Astrocyte (in vitro differentiated cells and primary cell): ENCODE measurements at regions not wholly inside any gene's neighbourhood (a gene's known extent, or its start where the extent isn't known, plus 50 kb on each side); places are given as distances from the start of the nearest gene placed in this dataset.

Experiments used
- DNase-seq: peaks from one replicate; pipeline ENCODE4 v3.0.0-alpha.2; 2010; ENCODE audit warnings: low read depth
- FAIRE-seq: peaks from 2 replicates; lab custom pipeline; 2011; peaks lifted over from hg19 to GRCh38; lab: Jason Lieb, UNC
- H2AFZ ChIP-seq: 2 replicates; pipeline ENCODE4 v1.6.0; 2012; ENCODE audit warnings: low read depth, low read length, inconsistent platforms
- H3K27ac ChIP-seq: 2 replicates; pipeline ENCODE4 v1.5.1; 2011; ENCODE audit warnings: low read depth, low read length, inconsistent platforms
- H3K27me3 ChIP-seq: 2 replicates; pipeline ENCODE4 v1.6.0; 2011; ENCODE audit warnings: low read length, inconsistent platforms; ENCODE audit not compliant: insufficient read depth
- H3K36me3 ChIP-seq: 2 replicates; pipeline ENCODE4 v1.5.1; 2011; ENCODE audit warnings: low read length, inconsistent platforms; ENCODE audit not compliant: insufficient read depth
- H3K4me1 ChIP-seq: 2 replicates; pipeline ENCODE4 v1.5.1; 2011; ENCODE audit warnings: low read length, inconsistent platforms; ENCODE audit not compliant: insufficient read depth
- H3K4me2 ChIP-seq: 2 replicates; pipeline ENCODE4 v1.6.0; 2012; ENCODE audit warnings: low read length, inconsistent platforms
- H3K4me3 ChIP-seq: 2 replicates; pipeline ENCODE4 v1.5.1; 2011; ENCODE audit warnings: low read depth, mild to moderate bottlenecking, low read length, inconsistent platforms; ENCODE audit not compliant: insufficient read depth
- H3K79me2 ChIP-seq: 2 replicates; pipeline ENCODE4 v1.6.0; 2012; ENCODE audit warnings: mild to moderate bottlenecking, low read length, inconsistent platforms; ENCODE audit not compliant: insufficient read depth
- H3K9ac ChIP-seq: 2 replicates; pipeline ENCODE4 v1.6.0; 2012; ENCODE audit warnings: mild to moderate bottlenecking, low read length, inconsistent platforms
- H3K9me3 ChIP-seq: 2 replicates; pipeline ENCODE4 v1.5.1; 2012; ENCODE audit warnings: low read depth, mild to moderate bottlenecking, low read length, inconsistent platforms; ENCODE audit not compliant: insufficient read depth
- H4K20me1 ChIP-seq: 2 replicates; pipeline ENCODE4 v1.6.0; 2012; ENCODE audit warnings: low read length, inconsistent platforms; ENCODE audit not compliant: insufficient read depth
- H3K27ac Mint-ChIP-seq: one replicate; pipeline ENCODE4 v1.8.0; 2021; ENCODE audit warnings: mild to moderate bottlenecking, mixed read lengths; ENCODE audit not compliant: unreplicated experiment
- H3K27me3 Mint-ChIP-seq: one replicate; pipeline ENCODE4 v1.8.0; 2021; ENCODE audit warnings: low read depth, mixed read lengths; ENCODE audit not compliant: unreplicated experiment
- H3K36me3 Mint-ChIP-seq: one replicate; pipeline ENCODE4 v1.8.0; 2021; ENCODE audit warnings: low read depth, mixed read lengths; ENCODE audit not compliant: unreplicated experiment
- H3K4me1 Mint-ChIP-seq: one replicate; pipeline ENCODE4 v1.8.0; 2021; ENCODE audit warnings: low read depth, mixed read lengths; ENCODE audit not compliant: unreplicated experiment
- H3K4me3 Mint-ChIP-seq: one replicate; pipeline ENCODE4 v1.8.0; 2021; ENCODE audit warnings: mild to moderate bottlenecking, moderate library complexity, mixed read lengths; ENCODE audit not compliant: unreplicated experiment
- H3K9me3 Mint-ChIP-seq: one replicate; pipeline ENCODE4 v1.8.0; 2021; ENCODE audit warnings: mild to moderate bottlenecking, mixed read lengths; ENCODE audit not compliant: unreplicated experiment
- EZH2 ChIP-seq: IDR thresholded peaks from 2 replicates; pipeline ENCODE4 v1.6.1; 2012; ENCODE audit warnings: mild to moderate bottlenecking, low read length, inconsistent platforms; ENCODE audit not compliant: insufficient read depth
- TF ChIP-seq, protein P1 (sequence below): IDR thresholded peaks from 2 replicates; pipeline ENCODE4 v1.5.1; 2011; ENCODE audit warnings: low read depth, mild to moderate bottlenecking, inconsistent platforms, low read length, moderate library complexity; ENCODE audit not compliant: insufficient read depth

DNA sequence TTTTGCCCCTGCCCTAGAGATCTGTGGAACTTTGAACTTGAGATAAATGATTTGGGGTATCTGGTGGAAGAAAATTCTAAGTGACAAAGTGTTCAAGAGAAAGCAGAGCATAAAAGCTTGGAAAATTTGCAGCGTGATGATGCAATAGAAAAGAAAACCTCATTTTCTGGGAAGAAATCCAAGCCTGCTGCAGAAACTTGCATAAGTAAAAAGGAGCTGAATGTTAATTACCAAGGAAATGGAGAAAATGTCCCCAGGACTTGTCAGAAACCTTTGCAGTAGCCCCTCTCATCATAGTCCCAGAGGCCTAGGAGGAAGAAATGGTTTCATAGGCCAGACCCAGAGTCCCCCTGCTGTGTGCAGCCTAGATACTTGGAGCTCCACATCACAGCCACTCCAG, 686.9 kb downstream of the FAM181B start:
- TF ChIP-seq EZH2, result no peak
- TF ChIP-seq, protein P1, sequence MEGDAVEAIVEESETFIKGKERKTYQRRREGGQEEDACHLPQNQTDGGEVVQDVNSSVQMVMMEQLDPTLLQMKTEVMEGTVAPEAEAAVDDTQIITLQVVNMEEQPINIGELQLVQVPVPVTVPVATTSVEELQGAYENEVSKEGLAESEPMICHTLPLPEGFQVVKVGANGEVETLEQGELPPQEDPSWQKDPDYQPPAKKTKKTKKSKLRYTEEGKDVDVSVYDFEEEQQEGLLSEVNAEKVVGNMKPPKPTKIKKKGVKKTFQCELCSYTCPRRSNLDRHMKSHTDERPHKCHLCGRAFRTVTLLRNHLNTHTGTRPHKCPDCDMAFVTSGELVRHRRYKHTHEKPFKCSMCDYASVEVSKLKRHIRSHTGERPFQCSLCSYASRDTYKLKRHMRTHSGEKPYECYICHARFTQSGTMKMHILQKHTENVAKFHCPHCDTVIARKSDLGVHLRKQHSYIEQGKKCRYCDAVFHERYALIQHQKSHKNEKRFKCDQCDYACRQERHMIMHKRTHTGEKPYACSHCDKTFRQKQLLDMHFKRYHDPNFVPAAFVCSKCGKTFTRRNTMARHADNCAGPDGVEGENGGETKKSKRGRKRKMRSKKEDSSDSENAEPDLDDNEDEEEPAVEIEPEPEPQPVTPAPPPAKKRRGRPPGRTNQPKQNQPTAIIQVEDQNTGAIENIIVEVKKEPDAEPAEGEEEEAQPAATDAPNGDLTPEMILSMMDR, result no peak
- Histone ChIP-seq H3K9ac (no peak overlapping the region), H3K79me2 (no peaks in the 10 kb centered on the region), H2AFZ (no peak overlapping the region), H3K4me3 (no peak overlapping the region), H3K4me1 (no peaks in the 10 kb centered on the region), H3K36me3 (no peaks in the 10 kb centered on the region), H3K4me2 (no peak overlapping the region), H4K20me1 (no peaks in the 10 kb centered on the region), H3K27ac (no peak overlapping the region), H3K9me3 (no peaks in the 10 kb centered on the region), H3K27me3 (no peaks in the 10 kb centered on the region)
- H3K36me3 Mint-ChIP-seq, result no peaks in the 10 kb centered on the region
- no peak overlapping the region for H3K27ac Mint-ChIP-seq
- H3K9me3 Mint-ChIP-seq, result no peaks in the 10 kb centered on the region
- DNase-seq, result peak; percentile 46
- no peaks in the 10 kb centered on the region for H3K27me3 Mint-ChIP-seq
- H3K4me1 Mint-ChIP-seq, result no peaks in the 10 kb centered on the region
- no peak overlapping the region for H3K4me3 Mint-ChIP-seq
- FAIRE-seq, result no peak

DNA sequence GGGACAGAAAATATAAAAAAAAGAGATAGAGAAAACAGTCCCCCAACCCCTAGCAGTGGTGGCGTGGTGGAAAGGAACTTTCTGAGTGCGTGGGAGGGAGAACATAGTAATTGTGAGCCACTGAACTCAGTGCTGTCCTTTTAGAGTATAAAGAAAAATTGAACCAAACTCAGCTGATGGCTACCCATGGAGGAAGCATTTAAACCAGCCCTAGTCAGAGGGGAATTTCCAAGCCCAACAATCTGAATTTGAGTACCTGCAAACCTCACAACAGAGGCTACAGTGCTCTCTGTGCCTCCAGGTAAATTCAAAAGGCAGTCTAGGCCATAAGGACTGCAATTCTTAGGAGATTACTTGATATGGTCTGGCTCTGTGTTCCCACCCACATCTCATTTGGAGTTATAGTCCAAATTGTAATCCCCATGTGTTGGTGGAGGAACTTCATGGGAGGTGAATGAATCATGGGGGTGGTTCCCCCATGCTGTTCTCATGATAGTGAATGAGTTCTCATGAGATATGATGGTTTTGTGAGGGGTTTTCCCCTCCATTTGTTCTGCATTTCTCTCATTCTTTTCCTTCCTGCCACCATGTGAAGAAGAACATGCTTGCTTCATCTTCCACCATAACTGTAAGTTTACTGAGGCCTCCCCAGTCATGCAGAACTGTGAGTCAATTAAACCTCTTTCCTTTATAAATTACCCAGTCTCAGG, 687.8 kb downstream of the FAM181B start:
- H2AFZ ChIP-seq, result no peak overlapping the region
- no peak overlapping the region for H3K4me3 ChIP-seq
- no peak overlapping the region for H3K4me2 ChIP-seq
- no peaks in the 10 kb centered on the region for H3K9me3 ChIP-seq
- no peak for DNase-seq
- Mint-ChIP-seq H3K27ac (no peak overlapping the region), H3K9me3 (no peaks in the 10 kb centered on the region), H3K4me1 (no peaks in the 10 kb centered on the region), H3K4me3 (no peak overlapping the region), H3K36me3 (no peaks in the 10 kb centered on the region), H3K27me3 (no peaks in the 10 kb centered on the region)
- H4K20me1 ChIP-seq, result no peaks in the 10 kb centered on the region
- H3K4me1 ChIP-seq, result no peaks in the 10 kb centered on the region
- no peak for FAIRE-seq
- H3K36me3 ChIP-seq, result no peaks in the 10 kb centered on the region
- H3K79me2 ChIP-seq, result no peaks in the 10 kb centered on the region
- TF ChIP-seq EZH2, result no peak
- TF ChIP-seq, protein P1, result no peak
- no peak overlapping the region for H3K9ac ChIP-seq
- no peak overlapping the region for H3K27ac ChIP-seq
- no peaks in the 10 kb centered on the region for H3K27me3 ChIP-seq

DNA sequence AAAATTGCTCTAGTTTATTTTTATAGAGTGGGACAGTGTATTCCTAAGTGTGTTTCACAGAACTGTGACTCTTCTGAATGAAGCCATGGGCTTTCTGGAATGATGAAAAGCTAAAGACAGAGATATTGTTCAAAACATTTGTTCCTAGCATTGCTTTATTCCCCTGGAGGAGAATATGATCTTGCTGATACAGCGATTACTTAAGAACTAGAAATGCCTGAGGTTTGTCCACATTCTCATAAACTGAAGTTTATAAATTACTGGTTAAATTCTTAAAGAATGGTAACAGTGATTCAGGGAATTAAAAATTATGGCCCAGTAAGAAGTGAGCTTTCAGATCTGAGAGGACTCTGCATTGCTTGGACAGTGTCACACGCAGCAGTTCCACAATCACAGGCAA, 690.3 kb downstream of the FAM181B start:
- Histone ChIP-seq H3K4me2 (no peak overlapping the region), H3K36me3 (no peaks in the 10 kb centered on the region), H3K9ac (no peak overlapping the region), H3K79me2 (no peaks in the 10 kb centered on the region), H3K4me3 (no peak overlapping the region), H3K27me3 (no peaks in the 10 kb centered on the region), H2AFZ (no peak overlapping the region), H3K4me1 (no peaks in the 10 kb centered on the region), H3K9me3 (no peaks in the 10 kb centered on the region), H3K27ac (no peak overlapping the region), H4K20me1 (no peaks in the 10 kb centered on the region)
- FAIRE-seq, result no peak
- Mint-ChIP-seq H3K9me3 (no peaks in the 10 kb centered on the region), H3K27ac (no peak overlapping the region), H3K27me3 (no peaks in the 10 kb centered on the region), H3K36me3 (no peaks in the 10 kb centered on the region), H3K4me3 (no peak overlapping the region), H3K4me1 (no peaks in the 10 kb centered on the region)
- DNase-seq, result peak; percentile 10
- TF ChIP-seq EZH2, result no peak
- TF ChIP-seq, protein P1, result no peak
